Adrenal gland (tissue), 9 donors: ENCODE measurements at regions not wholly inside any gene's neighbourhood (a gene's known extent, or its start where the extent isn't known, plus 50 kb on each side); places are given as distances from the start of the nearest gene placed in this dataset.

ENCODE experiments used
- DNase-seq, 7 donors: peaks; one replicate each; pipeline ENCODE4 v3.0.0-alpha.2; 2019 to 2020
- H3K27ac ChIP-seq, 5 donors: fragments of 200-600 bp; sonication (generic) in 4 of 5; 1 replicate in 3 of 5; 2 replicates in 2 of 5; pipeline versions ENCODE4 v1.5.1 to v1.8.0; 2016 to 2020; ENCODE audit warnings: mild to moderate bottlenecking in 1 of 5
- H3K27me3 ChIP-seq: fragments of 200-600 bp; 2 replicates; pipeline ENCODE4 v1.8.0; 2021
- H3K36me3 ChIP-seq, 2 donors: fragments of 200-600 bp; replicated peaks in 1 of 2; 1 replicate in 1 of 2; 2 replicates in 1 of 2; pipeline versions ENCODE4 v1.5.1 to v1.8.0; 2018 to 2022
- H3K4me1 ChIP-seq, 2 donors: fragments of 200-600 bp; replicated peaks in 1 of 2; 1 replicate in 1 of 2; 2 replicates in 1 of 2; pipeline versions ENCODE4 v1.5.1 to v1.8.0; 2018 to 2021
- H3K4me3 ChIP-seq, 4 donors: fragments of 200-600 bp; sonication (generic) in 3 of 4; one replicate each; pipeline ENCODE4 v1.5.1; 2016 to 2018
- H3K9me3 ChIP-seq, 3 donors: fragments of 200-600 bp; sonication (generic) in 1 of 3; replicated peaks in 1 of 3; 1 replicate in 2 of 3; 2 replicates in 1 of 3; pipeline versions ENCODE4 v1.5.1 to v1.8.0; 2016 to 2021
- POLR2A ChIP-seq, 2 donors: fragments of 450-650 bp; IDR thresholded peaks; one replicate each; pipeline ENCODE4 v1.6.1; 2017; ENCODE audit warnings: antibody characterized with exemption in 2 of 2, mild to moderate bottlenecking in 2 of 2, moderate library complexity in 1 of 2
- WGBS, 4 donors: extraction: QIAGEN DNeasy Blood & Tissue Kit in 2 of 4; methylation state at CpG; one replicate each; pipeline versions ENCODE4 v1.1.5 to v1.1.7; 2013 to 2017; 5-methylcytosine and 5-hydroxymethylcytosine counted together
- intact Hi-C, 2 donors: fragments of 100-400 bp; cut with DNase I; formaldehyde crosslinking; loops; one replicate each; pipeline versions ENCODE4 v1.14.1 to v1.15.0; 2022 to 2023
- TF ChIP-seq, protein P1 (sequence below), 6 experiments: fragments of 450-650 bp in 4 of 6; fragments of 200-600 bp in 2 of 6; sonication (generic) in 1 of 6; IDR thresholded peaks; 1 replicate in 5 of 6; 2 replicates in 1 of 6; pipeline versions ENCODE4 v1.5.1 to v1.8.0; 2016 to 2021; ENCODE audit warnings: antibody characterized with exemption in 6 of 6, mild to moderate bottlenecking in 2 of 6, moderate library complexity in 1 of 6
- donor health status: healthy with polysubstance abuse.
- donor health status: Bipolar disorder and iron deficiency.
- donor health status: DM: yes; HTN: yes; CAD: no.
- donor health status: DM: no; HTN: no; CAD: no.
- donor health status: DM: no; HTN: no; CAD: no.

DNA sequence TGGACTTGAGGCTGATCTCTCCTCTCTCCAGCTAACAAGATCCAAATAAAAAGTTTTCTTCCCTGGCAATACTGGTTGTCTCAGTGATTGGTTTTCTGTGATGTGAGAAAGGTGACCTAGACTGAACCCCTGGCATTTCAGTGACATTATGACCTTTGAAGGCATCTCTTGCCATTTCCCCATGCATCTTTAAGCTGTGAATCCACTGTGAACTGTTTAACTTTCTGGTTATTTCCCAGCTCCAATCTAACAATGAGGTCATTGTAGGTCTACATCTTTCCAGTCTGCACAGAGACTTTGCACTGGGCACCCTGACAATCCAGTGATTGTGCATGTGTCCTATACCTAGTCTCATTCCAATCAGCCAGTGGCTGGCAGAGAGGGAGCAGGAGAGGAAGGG, 155.9 kb upstream of the NUDT4 start:
- Histone ChIP-seq H3K4me1 (no peaks in the 10 kb centered on the region), H3K36me3 (no peaks in the 10 kb centered on the region), H3K9me3 (no peaks in the 10 kb centered on the region), H3K4me3 (no peak overlapping the region), H3K27me3 (no peaks in the 10 kb centered on the region), H3K27ac (no peak overlapping the region)
- TF ChIP-seq, protein P1, sequence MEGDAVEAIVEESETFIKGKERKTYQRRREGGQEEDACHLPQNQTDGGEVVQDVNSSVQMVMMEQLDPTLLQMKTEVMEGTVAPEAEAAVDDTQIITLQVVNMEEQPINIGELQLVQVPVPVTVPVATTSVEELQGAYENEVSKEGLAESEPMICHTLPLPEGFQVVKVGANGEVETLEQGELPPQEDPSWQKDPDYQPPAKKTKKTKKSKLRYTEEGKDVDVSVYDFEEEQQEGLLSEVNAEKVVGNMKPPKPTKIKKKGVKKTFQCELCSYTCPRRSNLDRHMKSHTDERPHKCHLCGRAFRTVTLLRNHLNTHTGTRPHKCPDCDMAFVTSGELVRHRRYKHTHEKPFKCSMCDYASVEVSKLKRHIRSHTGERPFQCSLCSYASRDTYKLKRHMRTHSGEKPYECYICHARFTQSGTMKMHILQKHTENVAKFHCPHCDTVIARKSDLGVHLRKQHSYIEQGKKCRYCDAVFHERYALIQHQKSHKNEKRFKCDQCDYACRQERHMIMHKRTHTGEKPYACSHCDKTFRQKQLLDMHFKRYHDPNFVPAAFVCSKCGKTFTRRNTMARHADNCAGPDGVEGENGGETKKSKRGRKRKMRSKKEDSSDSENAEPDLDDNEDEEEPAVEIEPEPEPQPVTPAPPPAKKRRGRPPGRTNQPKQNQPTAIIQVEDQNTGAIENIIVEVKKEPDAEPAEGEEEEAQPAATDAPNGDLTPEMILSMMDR (IDR thresholded peaks at IDR 0.05), result no peak
- no peak for TF ChIP-seq POLR2A (IDR thresholded peaks at IDR 0.05)
- intact Hi-C loops, result no loop called here
- no peak for DNase-seq

DNA sequence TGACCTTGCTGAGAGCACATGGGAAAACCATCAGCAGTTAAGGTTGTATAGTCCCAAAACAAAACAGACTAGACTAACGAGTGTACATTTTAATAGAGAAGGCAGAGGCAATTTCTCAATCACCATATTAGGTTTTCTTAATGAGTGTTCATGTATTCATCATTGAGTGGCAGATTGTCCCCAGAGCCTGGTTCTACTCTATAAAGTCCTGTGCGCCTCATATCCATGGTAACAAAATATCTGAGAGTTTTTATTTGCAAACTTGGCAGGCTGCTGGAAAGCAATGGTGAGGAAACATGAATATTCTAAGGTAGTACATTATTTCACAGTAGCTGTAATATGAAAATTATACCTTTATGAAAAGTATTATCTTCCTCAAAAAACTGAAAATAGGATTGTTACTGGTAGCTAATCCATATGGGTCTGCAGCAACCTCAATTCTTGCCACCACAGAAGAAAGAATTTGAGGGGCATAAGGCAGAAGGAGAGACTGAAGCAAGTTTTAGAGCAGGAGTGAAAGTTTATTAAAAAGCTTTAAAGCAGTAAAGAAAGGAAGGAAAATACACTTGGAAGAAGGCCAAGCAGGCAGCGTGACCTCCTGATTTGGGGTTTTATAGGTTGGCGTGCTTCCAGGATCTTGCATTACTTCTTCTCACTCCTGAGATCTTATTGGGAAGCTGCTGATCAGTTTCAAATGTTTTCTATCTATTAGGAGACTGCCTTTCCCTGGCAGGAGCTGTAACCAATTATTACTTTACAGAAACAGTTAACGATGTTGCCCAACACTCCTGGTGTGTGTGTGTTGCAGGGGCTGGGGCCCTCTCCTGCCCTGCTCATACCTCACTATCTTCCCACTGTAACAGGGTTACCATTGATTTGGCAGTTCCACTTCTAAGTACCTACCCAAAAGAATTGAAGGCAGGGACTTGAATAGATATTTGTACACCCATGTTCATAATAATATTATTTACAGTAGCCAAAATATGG, 154.0 kb upstream of the NUDT4 start:
- no peaks in the 10 kb centered on the region for H3K27me3 ChIP-seq
- 54 to 62% (median 55%) methylated on average over 5 of the region's 5 CpGs for WGBS, 4 donors
- TF ChIP-seq, protein P1 (IDR thresholded peaks at IDR 0.05), result no peak
- TF ChIP-seq POLR2A (IDR thresholded peaks at IDR 0.05), result no peak
- intact Hi-C loops, result no loop called here
- no peak overlapping the region for H3K4me3 ChIP-seq
- H3K9me3 ChIP-seq, result no peaks in the 10 kb centered on the region
- H3K27ac ChIP-seq, result no peak overlapping the region
- H3K36me3 ChIP-seq, result no peaks in the 10 kb centered on the region
- no peaks in the 10 kb centered on the region for H3K4me1 ChIP-seq
- peak in 2 of 7 donors; percentile 32 to 34 for DNase-seq

DNA sequence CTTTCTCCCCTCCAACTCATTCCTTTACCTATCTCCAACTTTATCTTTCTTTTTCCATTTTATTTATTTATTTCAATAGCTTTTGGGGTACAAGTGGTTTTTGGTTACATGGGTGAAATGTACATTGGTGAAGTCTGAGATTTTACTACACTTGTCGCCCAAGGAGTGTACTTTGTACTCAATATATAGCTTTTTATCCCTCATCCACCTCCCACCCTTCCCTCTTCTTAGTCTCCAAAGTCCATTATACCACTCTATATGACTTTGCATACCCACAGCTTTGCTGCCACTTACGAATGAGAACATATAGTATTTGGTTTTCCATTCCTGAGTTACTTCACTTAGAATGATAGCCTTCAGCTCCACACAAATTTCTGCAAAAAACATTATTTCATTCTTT, 152.6 kb upstream of the NUDT4 start:
- WGBS, 4 donors, result 93 to 96% (median 95%) methylated on average over 2 of the region's 2 CpGs
- H3K4me1 ChIP-seq, result no peaks in the 10 kb centered on the region
- DNase-seq, result no peak

DNA sequence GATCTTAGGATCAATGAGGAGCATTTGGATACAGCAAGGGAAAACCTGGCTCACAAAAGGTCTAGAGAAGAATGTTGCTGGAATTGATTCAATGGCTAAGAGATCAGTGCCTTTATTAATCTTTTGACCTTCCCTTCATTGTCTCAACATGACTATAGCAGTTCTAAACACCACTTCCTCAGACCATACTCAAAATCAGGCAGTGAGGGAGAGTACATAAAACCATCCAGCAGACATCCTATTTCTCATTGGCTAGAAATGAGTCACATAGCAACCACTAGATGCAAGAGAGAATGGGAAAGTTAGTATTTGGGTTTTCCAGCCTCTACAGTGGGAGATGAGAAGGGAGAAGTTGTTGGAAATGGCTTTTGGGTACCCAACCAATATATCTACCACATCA, 151.4 kb upstream of the NUDT4 start:
- H3K9me3 ChIP-seq, result no peaks in the 10 kb centered on the region
- no peak overlapping the region for H3K27ac ChIP-seq
- H3K27me3 ChIP-seq, result no peaks in the 10 kb centered on the region
- TF ChIP-seq, protein P1 (IDR thresholded peaks at IDR 0.05), result no peak
- no peak for TF ChIP-seq POLR2A (IDR thresholded peaks at IDR 0.05)
- intact Hi-C loops, result no loop called here
- no peaks in the 10 kb centered on the region for H3K36me3 ChIP-seq
- no peak for DNase-seq
- H3K4me3 ChIP-seq, result no peak overlapping the region
- H3K4me1 ChIP-seq, result no peaks in the 10 kb centered on the region

More for the DNA sequence above, 152.6 kb upstream of the NUDT4 start:
- no peaks in the 10 kb centered on the region for H3K27me3 ChIP-seq
- TF ChIP-seq, protein P1 (IDR thresholded peaks at IDR 0.05), result no peak
- TF ChIP-seq POLR2A (IDR thresholded peaks at IDR 0.05), result no peak
- no peaks in the 10 kb centered on the region for H3K36me3 ChIP-seq
- intact Hi-C loops, result no loop called here
- H3K4me3 ChIP-seq, result no peak overlapping the region
- H3K27ac ChIP-seq, result no peak overlapping the region
- no peaks in the 10 kb centered on the region for H3K9me3 ChIP-seq
